Esophagus muscularis mucosa (tissue), 4 donors: ENCODE measurements at regions not wholly inside any gene's neighbourhood (a gene's known extent, or its start where the extent isn't known, plus 50 kb on each side); places are given as distances from the start of the nearest gene placed in this dataset.
"Not testable (repeated sequence)": the region's sequence is repeated elsewhere in the genome, so short reads cannot be mapped to it uniquely, and the experiment has no call there.

ENCODE experiments used
- CTCF ChIP-seq, 3 experiments: fragments of 200-600 bp in 2 of 3; fragments of 450-650 bp in 1 of 3; sonication (generic) in 2 of 3; IDR thresholded peaks; one replicate each; pipeline ENCODE4 v1.5.1; 2017 to 2019; ENCODE audit warnings: antibody characterized with exemption in 3 of 3, mild to moderate bottlenecking in 2 of 3, moderate library complexity in 1 of 3
- EP300 ChIP-seq: sonication (generic); formaldehyde crosslinking; IDR thresholded peaks from one replicate; pipeline ENCODE4 v1.6.1; 2017; ENCODE audit warnings: antibody characterized with exemption
- POLR2A ChIP-seq: fragments of 450-650 bp; IDR thresholded peaks from one replicate; pipeline ENCODE4 v1.6.1; 2017; ENCODE audit warnings: antibody characterized with exemption, moderate library complexity, mild to moderate bottlenecking, low read depth
- POLR2AphosphoS5 ChIP-seq, 2 donors: sonication (generic); formaldehyde crosslinking; IDR thresholded peaks; one replicate each; pipeline ENCODE4 v1.6.1; 2017; ENCODE audit warnings: antibody characterized with exemption in 2 of 2

GRCh38 chr5:20943183-20943971 is 955.4 kb upstream of the CDH18 start:
- TF ChIP-seq POLR2A; POLR2AphosphoS5 (IDR thresholded peaks at IDR 0.05); CTCF (IDR thresholded peaks at IDR 0.05); EP300: not testable (repeated sequence)
